Fibroblast of the aortic adventitia (primary cell): ENCODE measurements at regions not wholly inside any gene's neighbourhood (a gene's known extent, or its start where the extent isn't known, plus 50 kb on each side); places are given as distances from the start of the nearest gene placed in this dataset.

Source experiments
- DNase-seq: peaks from one replicate; pipeline ENCODE4 v3.0.0-alpha.2; 2010; ENCODE audit warnings: low read depth
- H3K4me3 ChIP-seq: 2 replicates; pipeline ENCODE4 v1.5.1; 2011; ENCODE audit warnings: low read depth, mild to moderate bottlenecking, control low read depth, low read length, moderate library complexity
- CTCF ChIP-seq: IDR thresholded peaks from 2 replicates; pipeline ENCODE4 v1.5.1; 2011; ENCODE audit warnings: mild to moderate bottlenecking, low read length, control low read depth, inconsistent platforms; ENCODE audit not compliant: insufficient read depth

- peak; percentile 9 for DNase-seq
- TF ChIP-seq CTCF, result no peak
- H3K4me3 ChIP-seq, result no peak overlapping the region
Observed at GRCh38 chr6:150528648-150529285, 70.9 kb upstream of the PLEKHG1 start.

GRCh38 chr6:150529646-150530045 is 70.0 kb upstream of the PLEKHG1 start:
- TF ChIP-seq CTCF, result no peak
- no peak overlapping the region for H3K4me3 ChIP-seq
- no peak for DNase-seq

- TF ChIP-seq CTCF, result no peak
- no peak overlapping the region for H3K4me3 ChIP-seq
- no peak for DNase-seq
Observed at GRCh38 chr6:150531957-150532356, 67.7 kb upstream of the PLEKHG1 start.

- no peak for DNase-seq
- H3K4me3 ChIP-seq, result no peak overlapping the region
- TF ChIP-seq CTCF, result no peak
Observed at GRCh38 chr6:150534553-150534952, 65.1 kb upstream of the PLEKHG1 start.

GRCh38 chr6:150535151-150535804 is 64.4 kb upstream of the PLEKHG1 start:
- H3K4me3 ChIP-seq, result no peak overlapping the region
- DNase-seq, result no peak
- TF ChIP-seq CTCF, result no peak

- DNase-seq, result no peak
- no peak overlapping the region for H3K4me3 ChIP-seq
- TF ChIP-seq CTCF, result no peak
Observed at GRCh38 chr6:150535818-150536220, 63.9 kb upstream of the PLEKHG1 start.

- DNase-seq, result no peak
- no peak for TF ChIP-seq CTCF
- no peak overlapping the region for H3K4me3 ChIP-seq
Observed at GRCh38 chr6:150536835-150537234, 62.9 kb upstream of the PLEKHG1 start.
